Right lobe of liver (tissue), 6 donors: ENCODE measurements at regions not wholly inside any gene's neighbourhood (a gene's known extent, or its start where the extent isn't known, plus 50 kb on each side); places are given as distances from the start of the nearest gene placed in this dataset.
"Not testable (repeated sequence)": the region's sequence is repeated elsewhere in the genome, so short reads cannot be mapped to it uniquely, and the experiment has no call there.

Source experiments
- ATAC-seq, 4 donors: fragments of 200-7000 bp; cut with Tn5 transposase; one replicate each; pipeline ENCODE4 v1.9.1; 2020; ENCODE audit warnings: mild to moderate bottlenecking in 4 of 4, moderate library complexity in 4 of 4
- DNase-seq, 3 donors: peaks; one replicate each; pipeline ENCODE4 v3.0.0-alpha.2; 2020
- H3K27ac ChIP-seq, 3 donors: fragments of 200-600 bp; one replicate each; pipeline ENCODE4 v1.8.0; 2022
- H3K27me3 ChIP-seq, 2 donors: fragments of 200-600 bp; one replicate each; pipeline ENCODE4 v1.8.0; 2022
- H3K36me3 ChIP-seq, 4 donors: fragments of 200-600 bp; sonication (generic) in 1 of 4; one replicate each; pipeline versions ENCODE4 v1.5.1 to v1.8.0; 2017 to 2022; ENCODE audit warnings: control low read depth in 1 of 4
- H3K4me1 ChIP-seq, 4 donors: fragments of 200-600 bp; sonication (generic) in 1 of 4; one replicate each; pipeline versions ENCODE4 v1.5.1 to v1.8.0; 2017 to 2022; ENCODE audit warnings: control low read depth in 1 of 4
- H3K4me3 ChIP-seq, 3 donors: fragments of 200-600 bp; one replicate each; pipeline ENCODE4 v1.8.0; 2022
- H3K9me3 ChIP-seq, 4 donors: fragments of 200-600 bp; sonication (generic) in 1 of 4; one replicate each; pipeline versions ENCODE4 v1.5.1 to v1.8.0; 2017 to 2022; ENCODE audit warnings: control low read depth in 1 of 4
- CTCF ChIP-seq, 4 donors: fragments of 200-600 bp in 3 of 4; fragments of 450-650 bp in 1 of 4; IDR thresholded peaks; one replicate each; pipeline versions ENCODE4 v1.5.1 to v1.8.0; 2016 to 2022; ENCODE audit warnings: antibody characterized with exemption in 4 of 4, mild to moderate bottlenecking in 2 of 4
- POLR2A ChIP-seq: fragments of 450-650 bp; IDR thresholded peaks from one replicate; pipeline ENCODE4 v1.6.1; 2017; ENCODE audit warnings: antibody characterized with exemption, mild to moderate bottlenecking
- WGBS: methylation state at CpG from one replicate; pipeline ENCODE4 v1.1.6; 2018; ENCODE audit warnings: low coverage, low lambda C conversion rate; ENCODE audit not compliant: insufficient coverage; ENCODE audit errors: missing lambda C conversion rate; 5-methylcytosine and 5-hydroxymethylcytosine counted together
- intact Hi-C, 2 donors: fragments of 100-400 bp; cut with DNase I; formaldehyde crosslinking; loops; one replicate each; pipeline versions ENCODE4 v1.11.2 to v1.14.1; 2022
- donor health status: DM: no; HTN: yes; CAD: no.
- donor health status: DM: no; HTN: no; CAD: no.
- donor health status: DM: no; HTN: no; CAD: no.
- donor health status: DM: no; HTN: yes; CAD: no.
- donor health status: DM: no; HTN: yes; CAD: no.

GRCh38 chr2:21890716-21891115 lies 766.9 kb downstream of the TDRD15 start:
- no peak for DNase-seq
- Histone ChIP-seq H3K27ac (no peak overlapping the region), H3K27me3 (no peaks in the 10 kb centered on the region), H3K4me3 (no peak overlapping the region), H3K4me1 (no peaks in the 10 kb centered on the region), H3K36me3 (no peaks in the 10 kb centered on the region), H3K9me3 (no peaks in the 10 kb centered on the region)
- no peak for TF ChIP-seq POLR2A
- no peak for TF ChIP-seq CTCF (IDR thresholded peaks at IDR 0.05)
- 72% methylated on average over 4 of the region's 6 CpGs for WGBS
- ATAC-seq, result no peak
- intact Hi-C loops, result no loop called here

GRCh38 chr2:21891191-21891590 lies 767.4 kb downstream of the TDRD15 start:
- H3K9me3 ChIP-seq, result no peaks in the 10 kb centered on the region
- ATAC-seq, result no peak
- no peaks in the 10 kb centered on the region for H3K36me3 ChIP-seq
- DNase-seq, result no peak
- H3K27ac ChIP-seq, result no peak overlapping the region
- H3K4me3 ChIP-seq, result no peak overlapping the region
- TF ChIP-seq CTCF (IDR thresholded peaks at IDR 0.05), result no peak
- TF ChIP-seq POLR2A, result no peak
- 57% methylated on average over 5 of the region's 5 CpGs for WGBS
- H3K4me1 ChIP-seq, result no peaks in the 10 kb centered on the region
- H3K27me3 ChIP-seq, result no peaks in the 10 kb centered on the region
- intact Hi-C loops, result no loop called here

GRCh38 chr2:21892140-21892539 lies 768.4 kb downstream of the TDRD15 start:
- Histone ChIP-seq H3K4me1 (no peaks in the 10 kb centered on the region), H3K4me3 (no peak overlapping the region), H3K36me3 (no peaks in the 10 kb centered on the region), H3K27ac (no peak overlapping the region), H3K27me3 (no peaks in the 10 kb centered on the region), H3K9me3 (no peaks in the 10 kb centered on the region)
- DNase-seq (no peak), ATAC-seq (no peak)
- TF ChIP-seq CTCF (IDR thresholded peaks at IDR 0.05) (no peak), POLR2A (no peak)
- 63% methylated on average over 8 of the region's 8 CpGs for WGBS
- intact Hi-C loops, result no loop called here

GRCh38 chr2:21895200-21895599 lies 771.4 kb downstream of the TDRD15 start:
- H3K27me3 ChIP-seq, result no peaks in the 10 kb centered on the region

GRCh38 chr2:21908712-21909380 lies 785.1 kb downstream of the TDRD15 start:
- ATAC-seq, H3K27ac ChIP-seq, H3K4me3 ChIP-seq, intact Hi-C loops, H3K36me3 ChIP-seq, H3K9me3 ChIP-seq, DNase-seq, H3K4me1 ChIP-seq, H3K27me3 ChIP-seq: not testable (repeated sequence)
- WGBS, result 71% methylated on average over 4 of the region's 26 CpGs

More at GRCh38 chr2:21895200-21895599, 771.4 kb downstream of the TDRD15 start:
- WGBS, result 64% methylated on average over 5 of the region's 5 CpGs
- Histone ChIP-seq H3K36me3 (no peaks in the 10 kb centered on the region), H3K9me3 (no peaks in the 10 kb centered on the region), H3K27ac (no peak overlapping the region), H3K4me3 (no peak overlapping the region), H3K4me1 (no peaks in the 10 kb centered on the region)
- intact Hi-C loops, result no loop called here
- no peak for DNase-seq
- ATAC-seq, result no peak
- no peak for TF ChIP-seq CTCF (IDR thresholded peaks at IDR 0.05)
- no peak for TF ChIP-seq POLR2A
